NOMO-1 (cell line): ENCODE measurements at regions not wholly inside any gene's neighbourhood (a gene's known extent, or its start where the extent isn't known, plus 50 kb on each side); places are given as distances from the start of the nearest gene placed in this dataset.
"Not testable (repeated sequence)": the region's sequence is repeated elsewhere in the genome, so short reads cannot be mapped to it uniquely, and the experiment has no call there.

Experiments used
- DNase-seq, 2 experiments: peaks; one replicate each; lab custom pipeline; 2025; ENCODE audit not compliant: unreplicated experiment in 2 of 2; lab: John Stamatoyannopoulos, UW

GRCh38 chr10:29882766-29883165, 176.6 kb downstream of the JCAD start:
- DNase-seq = no peak

- no peak for DNase-seq
These were observed 177.6 kb downstream of the JCAD start for GRCh38 chr10:29881811-29882210.

- no peak for DNase-seq
These were observed 178.0 kb downstream of the JCAD start for GRCh38 chr10:29881336-29881771.

GRCh38 chr10:29880856-29881255, 178.5 kb downstream of the JCAD start:
- DNase-seq = no peak

GRCh38 chr10:29879862-29880261, 179.5 kb downstream of the JCAD start:
- DNase-seq = no peak

- DNase-seq = no peak
These were observed 180.9 kb downstream of the JCAD start for GRCh38 chr10:29878492-29878891.

- DNase-seq = no peak
These were observed 181.4 kb downstream of the JCAD start for GRCh38 chr10:29877793-29878491.

- no peak for DNase-seq
These were observed 183.3 kb downstream of the JCAD start for GRCh38 chr10:29876008-29876555.

GRCh38 chr10:29874606-29875269, 184.6 kb downstream of the JCAD start:
- no peak for DNase-seq

GRCh38 chr10:29873941-29874484, 185.4 kb downstream of the JCAD start:
- no peak for DNase-seq

- no peak for DNase-seq
These were observed 188.8 kb downstream of the JCAD start for GRCh38 chr10:29870522-29871044.

- no peak for DNase-seq
These were observed 189.8 kb downstream of the JCAD start for GRCh38 chr10:29869593-29869992.

GRCh38 chr10:29866356-29866755, 193.0 kb downstream of the JCAD start:
- DNase-seq = no peak

- no peak for DNase-seq
These were observed 193.6 kb downstream of the JCAD start for GRCh38 chr10:29865700-29866355.

- DNase-seq = no peak
These were observed 196.3 kb downstream of the JCAD start for GRCh38 chr10:29862923-29863614.

GRCh38 chr10:29861811-29862505, 197.4 kb downstream of the JCAD start:
- DNase-seq = no peak

GRCh38 chr10:29861231-29861630, 198.2 kb downstream of the JCAD start:
- DNase-seq = not testable (repeated sequence)

GRCh38 chr10:29860166-29860565, 199.2 kb downstream of the JCAD start:
- DNase-seq = peak in 1 of 2 experiments; percentile 9

GRCh38 chr10:29859521-29860130, 199.8 kb downstream of the JCAD start:
- DNase-seq = no peak
